ENCODE measurements at regions not wholly inside any gene's neighbourhood (a gene's known extent, or its start where the extent isn't known, plus 50 kb on each side); places are given as distances from the start of the nearest gene placed in this dataset.

DNA sequence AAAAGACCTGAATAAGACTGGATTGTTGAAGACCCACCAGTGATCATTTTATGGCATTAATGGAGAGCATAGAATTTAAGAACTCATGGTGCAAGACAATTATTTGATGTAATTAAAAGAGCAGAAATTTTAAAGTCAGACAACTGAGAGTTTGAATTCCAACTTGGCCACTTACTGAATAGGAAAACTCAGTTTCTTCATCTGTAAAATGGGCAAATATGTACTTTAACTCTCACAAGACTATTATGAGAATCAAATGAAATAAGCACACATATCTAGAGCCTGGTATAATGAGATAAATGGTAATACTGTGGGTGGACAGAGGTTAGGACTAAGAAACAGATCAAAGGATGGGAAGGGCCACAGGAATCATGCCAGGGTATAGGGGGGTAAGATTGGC is 88.0 kb downstream of the SOX9 start:
- no peak for DNase-seq (ENCODE audit: low read depth, low spot score)

GRCh38 chr17:72212041-72212440 is 91.2 kb downstream of the SOX9 start:
- DNase-seq (ENCODE audit: low read depth, low spot score), result no peak

- DNase-seq (ENCODE audit: low read depth, low spot score), result no peak
Observed at GRCh38 chr17:72215490-72215889, 94.7 kb downstream of the SOX9 start.

DNA sequence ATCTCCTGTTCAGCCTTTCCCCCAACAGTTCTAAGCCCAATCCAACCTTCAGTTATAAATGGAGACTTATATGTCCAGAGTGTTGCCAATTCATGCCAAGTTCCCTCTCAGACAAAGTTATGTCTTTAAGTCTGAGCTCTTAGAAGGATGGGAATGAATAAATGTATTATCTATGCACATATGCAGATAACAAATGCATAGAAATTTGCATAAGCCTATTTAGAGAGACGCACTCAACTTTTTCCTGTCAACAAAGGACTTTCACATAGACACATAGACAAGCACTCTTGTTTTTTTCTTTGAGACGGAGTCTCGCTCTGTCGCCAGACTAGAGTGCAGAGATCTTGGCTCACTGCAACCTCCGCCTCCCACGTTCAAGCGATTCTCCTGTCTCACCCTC is 95.1 kb downstream of the SOX9 start:
- no peak for DNase-seq (ENCODE audit: low read depth, low spot score)

- DNase-seq (ENCODE audit: low read depth, low spot score), result no peak
Observed at GRCh38 chr17:72219137-72219823, 98.5 kb downstream of the SOX9 start.

- DNase-seq (ENCODE audit: low read depth, low spot score), result no peak
Observed at GRCh38 chr17:72219824-72220493, 99.1 kb downstream of the SOX9 start.

- no peak for DNase-seq (ENCODE audit: low read depth, low spot score)
Observed at GRCh38 chr17:72222661-72223380, 102.0 kb downstream of the SOX9 start.

GRCh38 chr17:72223866-72224291 is 103.1 kb downstream of the SOX9 start:
- no peak for DNase-seq (ENCODE audit: low read depth, low spot score)

- DNase-seq (ENCODE audit: low read depth, low spot score), result no peak
Observed at GRCh38 chr17:72226322-72226721, 105.5 kb downstream of the SOX9 start.

DNA sequence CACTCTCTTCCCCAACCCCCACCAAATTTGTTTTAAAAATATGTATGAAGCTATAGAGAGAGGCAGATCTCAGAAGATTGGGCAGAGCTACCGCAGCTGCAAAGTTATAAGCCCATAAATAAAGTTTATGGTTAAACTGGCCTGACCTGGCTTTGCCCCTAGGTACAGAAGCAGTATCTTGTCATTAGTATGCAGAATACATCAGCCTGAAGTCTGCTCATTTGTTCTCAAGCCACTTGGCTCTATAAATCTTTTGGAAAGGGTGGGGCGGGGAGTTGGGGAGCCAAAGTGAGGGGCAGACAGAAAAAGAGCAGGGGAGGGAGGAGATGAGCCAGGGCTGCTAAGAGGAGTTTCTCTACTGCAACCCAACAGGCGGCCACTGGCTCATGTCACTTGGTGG is 113.2 kb downstream of the SOX9 start:
- no peak for DNase-seq (ENCODE audit: low read depth, low spot score)

GRCh38 chr17:72234985-72235384 is 114.2 kb downstream of the SOX9 start:
- no peak for DNase-seq (ENCODE audit: low read depth, low spot score)

DNA sequence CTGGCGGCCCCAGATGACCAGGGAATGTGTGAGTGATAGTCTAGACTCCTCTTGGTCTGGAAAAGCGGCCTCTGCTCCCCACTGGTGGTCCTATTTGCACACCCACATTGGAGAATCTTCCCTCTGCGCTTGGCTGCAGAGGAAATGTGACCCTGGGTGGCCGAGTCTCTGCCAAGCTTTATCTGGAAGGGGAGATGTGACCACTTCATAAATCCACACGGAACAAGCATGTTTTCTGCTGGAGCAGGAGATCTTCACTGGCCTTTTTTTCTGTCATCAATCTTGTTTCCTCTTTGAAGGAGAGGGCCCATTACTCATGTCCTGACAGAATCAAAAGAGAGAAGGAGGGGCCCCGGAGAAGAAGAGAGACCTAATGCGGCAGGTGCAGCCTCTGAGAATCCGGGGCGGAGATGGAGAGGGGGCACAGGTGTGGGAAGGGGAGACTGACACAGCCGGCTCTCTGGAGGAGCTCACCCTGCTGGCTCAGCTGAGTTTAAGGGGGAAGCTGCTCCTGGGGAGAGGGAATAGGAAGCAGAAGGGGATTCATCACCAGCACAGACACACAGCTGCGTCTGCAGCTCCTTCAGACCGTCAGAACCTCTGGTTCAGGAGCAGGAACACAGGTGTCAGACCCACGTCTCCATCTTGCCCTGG is 116.3 kb downstream of the SOX9 start:
- no peak for DNase-seq (ENCODE audit: low read depth, low spot score)

DNA sequence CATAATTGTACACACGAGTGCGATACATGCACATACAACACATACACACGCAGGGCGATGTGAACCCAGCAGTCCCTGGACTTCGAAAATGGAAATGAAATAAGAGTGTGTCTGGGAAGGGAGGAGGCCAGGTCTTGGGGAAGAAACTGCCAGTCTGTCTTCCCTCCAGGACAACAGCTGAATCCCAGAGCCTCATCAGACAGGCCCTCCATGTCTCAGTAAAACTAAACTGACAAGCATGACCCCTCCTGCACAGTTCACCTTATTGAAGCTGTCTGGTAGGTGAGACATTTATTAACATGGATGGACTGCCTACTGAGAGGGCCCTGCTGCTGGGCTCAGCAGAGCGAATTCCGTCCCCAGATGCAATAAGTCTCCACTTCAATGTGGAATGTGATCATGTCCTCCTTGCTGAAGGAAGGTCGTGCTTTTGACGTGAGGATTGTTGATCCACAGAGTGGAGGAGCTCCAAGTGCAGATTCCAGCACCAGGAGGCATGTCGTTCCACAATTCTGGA is 117.4 kb downstream of the SOX9 start:
- DNase-seq (ENCODE audit: low read depth, low spot score), result no peak

DNA sequence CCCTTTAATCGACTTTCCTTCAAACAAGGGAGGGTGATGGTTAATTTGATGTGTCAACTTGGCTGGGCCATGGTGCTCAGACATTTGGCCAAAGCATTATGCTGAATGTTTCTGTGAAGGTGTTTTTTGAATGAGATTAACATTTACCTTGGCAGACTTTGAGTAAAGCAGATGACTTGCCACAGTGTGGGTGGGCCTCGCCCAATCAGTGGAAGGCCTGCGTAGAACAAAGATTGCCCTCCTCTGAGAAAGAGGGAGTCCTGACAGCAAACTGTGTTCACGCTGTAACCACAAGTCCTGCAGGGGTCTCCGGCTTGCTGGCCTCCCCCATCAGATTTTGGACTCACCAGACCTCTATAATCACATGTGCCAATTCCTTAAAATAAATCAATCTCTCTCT is 118.7 kb downstream of the SOX9 start:
- DNase-seq (ENCODE audit: low read depth, low spot score), result no peak

- no peak for DNase-seq (ENCODE audit: low read depth, low spot score)
Observed at GRCh38 chr17:72240333-72240732, 119.5 kb downstream of the SOX9 start.

- no peak for DNase-seq (ENCODE audit: low read depth, low spot score)
Observed at GRCh38 chr17:72244494-72244893, 123.7 kb downstream of the SOX9 start.

DNA sequence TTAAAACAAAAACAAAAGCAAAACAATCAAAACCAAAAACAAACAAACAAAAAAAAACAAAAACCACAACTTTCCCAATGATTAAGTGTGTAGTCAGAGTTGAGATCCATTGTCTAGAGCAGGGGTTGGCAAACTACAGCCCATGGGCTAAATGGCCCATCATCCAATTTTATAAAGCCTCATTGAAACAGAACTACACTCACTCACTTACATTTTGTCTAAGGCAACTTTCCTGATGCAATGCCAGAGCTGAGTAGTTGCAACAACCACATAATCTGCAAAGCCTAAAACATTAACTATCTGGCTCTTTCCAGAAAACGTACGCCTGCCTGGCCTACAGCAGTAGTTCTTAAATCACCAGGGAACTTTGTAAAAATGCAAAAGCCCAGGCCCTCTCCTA is 124.1 kb downstream of the SOX9 start:
- DNase-seq (ENCODE audit: low read depth, low spot score), result no peak

GRCh38 chr17:72249441-72249840 is 128.6 kb downstream of the SOX9 start:
- no peak for DNase-seq (ENCODE audit: low read depth, low spot score)

- no peak for DNase-seq (ENCODE audit: low read depth, low spot score)
Observed at GRCh38 chr17:72250206-72250605, 129.4 kb downstream of the SOX9 start.

GRCh38 chr17:72253597-72253996 is 132.8 kb downstream of the SOX9 start:
- DNase-seq (ENCODE audit: low read depth, low spot score), result no peak

DNA sequence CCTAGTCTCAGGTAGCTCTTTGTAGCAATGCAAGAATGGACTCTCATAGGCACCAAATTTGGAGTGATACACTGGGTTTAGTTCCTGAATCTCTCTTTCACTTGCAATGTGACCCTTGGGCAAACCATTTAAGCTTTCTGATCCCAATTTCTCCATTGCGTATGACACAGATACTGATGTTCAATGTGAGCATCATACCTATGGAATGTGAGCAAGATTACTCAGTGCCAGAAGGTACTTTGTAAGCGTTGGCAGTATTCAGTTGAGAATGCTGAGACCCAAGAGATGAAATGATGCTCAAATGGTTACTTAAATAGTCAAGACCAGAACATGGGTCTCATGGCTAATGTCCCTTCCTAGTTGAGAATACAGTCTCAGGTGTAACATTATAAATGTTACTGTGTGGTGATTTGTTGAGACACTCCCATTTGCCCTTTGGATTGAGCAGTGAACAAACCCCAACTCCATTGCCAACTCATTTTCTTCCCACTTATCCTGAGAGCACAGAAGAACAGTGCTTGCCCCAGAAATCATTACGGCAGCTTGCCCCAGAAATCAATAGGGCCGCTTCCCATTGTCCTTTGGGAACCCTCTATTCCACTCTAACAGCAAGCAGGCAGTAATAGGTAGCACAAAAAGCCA is 134.1 kb downstream of the SOX9 start:
- no peak for DNase-seq (ENCODE audit: low read depth, low spot score)

DNA sequence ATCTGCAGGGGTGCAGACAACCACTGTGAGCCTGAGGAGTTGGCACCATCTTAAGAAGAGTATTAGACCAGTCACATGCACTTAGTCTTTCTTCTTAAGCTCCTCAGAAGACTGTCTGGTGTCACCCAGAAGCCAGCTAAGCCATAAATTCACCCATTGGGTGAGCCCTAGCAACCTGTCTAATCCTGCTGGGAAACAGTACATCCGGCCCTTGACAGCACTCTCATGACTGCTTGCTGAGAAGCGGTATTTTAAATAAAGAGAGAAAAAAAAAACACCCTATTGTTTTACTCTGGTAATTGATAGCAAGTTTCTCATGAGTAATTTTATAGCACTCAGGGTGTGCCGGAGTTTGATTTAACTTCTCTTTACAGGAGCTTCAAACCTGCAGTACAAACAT is 134.7 kb downstream of the SOX9 start:
- DNase-seq (ENCODE audit: low read depth, low spot score), result no peak
